GM13977 (cell line): ENCODE measurements at regions not wholly inside any gene's neighbourhood (a gene's known extent, or its start where the extent isn't known, plus 50 kb on each side); places are given as distances from the start of the nearest gene placed in this dataset.

Experiments
- DNase-seq: peaks from one replicate; pipeline ENCODE4 v3.0.0; 2012; ENCODE audit warnings: low spot score
- CTCF ChIP-seq: IDR thresholded peaks from 2 replicates; pipeline ENCODE4 v1.5.1; 2012; ENCODE audit warnings: mild to moderate bottlenecking, control low read depth; ENCODE audit not compliant: insufficient read depth; ENCODE audit errors: extremely low read depth, missing control alignments
- in situ Hi-C: fragments of 300-500 bp; cut with MboI; formaldehyde crosslinking; loops from one replicate; pipeline ENCODE4 v1.12.0; 2022; ENCODE audit warnings: low sequenced_read_pairs, low pct_unique_long_range_greater_than_20kb, mixed read lengths, inconsistent platforms; ENCODE audit not compliant: unreplicated experiment

DNA sequence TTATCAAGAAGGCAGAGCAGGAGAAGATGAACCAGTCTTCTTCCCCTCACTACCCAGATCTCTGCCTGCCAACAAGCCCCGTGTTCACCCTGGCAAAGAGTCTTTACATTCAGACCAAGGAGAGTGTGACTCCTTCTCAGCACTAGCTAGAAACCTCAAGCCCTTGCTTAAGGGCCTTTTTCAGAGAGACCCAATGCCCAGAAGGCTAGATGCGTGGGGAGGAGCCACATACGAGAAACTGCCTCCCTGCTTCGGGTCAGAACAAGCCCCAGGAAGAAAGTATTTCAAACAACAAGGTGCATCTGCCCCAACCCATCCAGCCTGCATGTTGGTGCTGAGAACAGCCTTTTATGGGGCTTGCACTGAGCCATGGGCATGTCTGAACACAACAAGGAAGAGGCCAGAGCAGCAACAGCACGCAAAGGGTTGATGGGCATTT, 152.7 kb upstream of the CAMK1G start:
- no peak for DNase-seq
- in situ Hi-C loops = no loop called here
- no peak for TF ChIP-seq CTCF

GRCh38 chr1:209431402-209431801, 152.1 kb upstream of the CAMK1G start:
- no peak for DNase-seq
- in situ Hi-C loops = no loop called here
- TF ChIP-seq CTCF = no peak

- in situ Hi-C loops = no loop called here
- no peak for DNase-seq
- no peak for TF ChIP-seq CTCF
These were observed 151.6 kb upstream of the CAMK1G start for GRCh38 chr1:209431813-209432442.

GRCh38 chr1:209432443-209432825, 151.1 kb upstream of the CAMK1G start:
- no peak for DNase-seq
- TF ChIP-seq CTCF = no peak
- in situ Hi-C loops = no loop called here

DNA sequence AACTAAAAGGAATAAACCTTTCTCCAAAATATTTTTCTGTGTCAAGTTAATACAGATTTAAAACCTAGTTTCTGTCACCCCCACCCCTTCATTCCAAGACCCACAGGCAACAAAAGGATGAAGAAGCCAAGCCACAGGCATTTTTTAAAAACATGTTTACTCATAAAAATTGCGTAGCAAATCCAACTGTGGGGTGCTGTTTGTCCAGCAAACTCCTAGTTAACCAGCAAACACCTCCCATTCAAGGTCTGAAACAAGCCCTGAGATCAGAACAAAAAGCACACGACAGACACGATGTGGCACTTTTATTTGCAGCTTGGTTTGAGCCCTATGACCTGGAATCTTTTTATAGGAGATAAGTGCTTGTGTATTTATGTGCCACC, 149.9 kb upstream of the CAMK1G start:
- no peak for TF ChIP-seq CTCF
- no peak for DNase-seq
- in situ Hi-C loops = no loop called here

- TF ChIP-seq CTCF = no peak
- in situ Hi-C loops = no loop called here
- no peak for DNase-seq
These were observed 149.4 kb upstream of the CAMK1G start for GRCh38 chr1:209434066-209434465.

GRCh38 chr1:209434631-209435217, 148.8 kb upstream of the CAMK1G start:
- TF ChIP-seq CTCF = no peak
- in situ Hi-C loops = no loop called here
- DNase-seq = no peak
